B cell (primary cell): ENCODE measurements at regions not wholly inside any gene's neighbourhood (a gene's known extent, or its start where the extent isn't known, plus 50 kb on each side); places are given as distances from the start of the nearest gene placed in this dataset.

Source experiments
- ATAC-seq: fragments of 200-7000 bp; cut with Tn5 transposase; one replicate; pipeline ENCODE4 v1.10.0; 2021; ENCODE audit warnings: low read depth, mild to moderate bottlenecking, moderate number of reproducible peaks, moderate library complexity
- CTCF ChIA-PET: fragments of 350-600 bp; sonication (Branson Sonifier 250); formaldehyde crosslinking; loops from one replicate; lab custom pipeline; 2021; ENCODE audit warnings: antibody characterized with exemption, inconsistent platforms; lab: Charles Lee
- POLR2A ChIA-PET: fragments of 350-600 bp; sonication (Branson Sonifier 250); formaldehyde crosslinking; loops from one replicate; lab custom pipeline; 2021; ENCODE audit warnings: antibody characterized with exemption; lab: Charles Lee
- DNase-seq: peaks from one replicate; pipeline ENCODE4 v3.0.0; 2013
- H2AFZ ChIP-seq: 2 replicates; pipeline ENCODE4 v1.6.1; 2012; ENCODE audit warnings: mild to moderate bottlenecking, low read depth, low read length; ENCODE audit not compliant: insufficient read depth, poor library complexity, severe bottlenecking
- H3K27ac ChIP-seq, 2 donors: 1 replicate in 1 of 2; 2 replicates in 1 of 2; pipeline ENCODE4 v1.5.1; 2012 to 2013; ENCODE audit warnings: low read length in 2 of 2, mild to moderate bottlenecking in 2 of 2, moderate library complexity in 1 of 2
- H3K27me3 ChIP-seq, 4 experiments: fragments of 200-600 bp in 1 of 4; sonication (generic) in 1 of 4; replicated peaks in 1 of 4; 1 replicate in 2 of 4; 2 replicates in 2 of 4; pipeline versions ENCODE4 v1.6.1 to v1.7.0; 2013 to 2016; ENCODE audit warnings: low read length in 3 of 4, mild to moderate bottlenecking in 2 of 4, mixed read lengths in 1 of 4, moderate library complexity in 1 of 4; ENCODE audit not compliant: insufficient read depth in 4 of 4, control insufficient read depth in 3 of 4; ENCODE audit errors: control extremely low read depth in 1 of 4
- H3K36me3 ChIP-seq, 2 experiments: replicated peaks in 1 of 2; 1 replicate in 1 of 2; 2 replicates in 1 of 2; pipeline versions ENCODE4 v1.6.1 to v1.7.1; 2013; ENCODE audit warnings: low read length in 1 of 2; ENCODE audit not compliant: insufficient read depth in 2 of 2, control insufficient read depth in 1 of 2; ENCODE audit errors: control extremely low read depth in 1 of 2, extremely low read depth in 1 of 2
- H3K4me1 ChIP-seq, 2 donors: fragments of 200-600 bp in 1 of 2; sonication (generic) in 1 of 2; 1 replicate in 1 of 2; 2 replicates in 1 of 2; pipeline versions ENCODE4 v1.5.1 to v1.6.1; 2013 to 2017; ENCODE audit warnings: low read length in 2 of 2; ENCODE audit not compliant: control insufficient read depth in 2 of 2, insufficient read depth in 2 of 2
- H3K4me2 ChIP-seq: replicated peaks from 2 replicates; pipeline ENCODE3; 2012; ENCODE audit warnings: mild to moderate bottlenecking, low read depth, low read length; ENCODE audit not compliant: poor library complexity, severe bottlenecking
- H3K4me3 ChIP-seq, 5 experiments: fragments of 200-600 bp in 1 of 5; sonication (generic) in 1 of 5; 1 replicate in 3 of 5; 2 replicates in 2 of 5; pipeline versions ENCODE4 v1.5.1 to v1.7.0; 2011 to 2016; ENCODE audit warnings: low read length in 4 of 5, mild to moderate bottlenecking in 4 of 5, low read depth in 2 of 5, control low read depth in 1 of 5, moderate library complexity in 1 of 5; ENCODE audit not compliant: insufficient read depth in 1 of 5; ENCODE audit errors: control extremely low read depth in 1 of 5, extremely low read depth in 1 of 5
- H3K79me2 ChIP-seq: fragments of 200-600 bp; sonication (generic); one replicate; pipeline ENCODE4 v1.6.0; 2016; ENCODE audit warnings: low read length; ENCODE audit not compliant: control insufficient read depth, insufficient read depth
- H3K9ac ChIP-seq: fragments of 200-600 bp; sonication (generic); 2 replicates; pipeline ENCODE4 v1.6.1; 2017; ENCODE audit warnings: mild to moderate bottlenecking, low read length, moderate library complexity
- H3K9me3 ChIP-seq, 3 donors: one replicate each; pipeline versions ENCODE4 v1.6.1 to v1.7.1; 2013; ENCODE audit warnings: low read length in 2 of 3; ENCODE audit not compliant: control insufficient read depth in 2 of 3, insufficient read depth in 1 of 3; ENCODE audit errors: control extremely low read depth in 1 of 3
- H4K20me1 ChIP-seq: 2 replicates; pipeline ENCODE4 v1.6.0; 2012; ENCODE audit warnings: mild to moderate bottlenecking, low read length; ENCODE audit not compliant: insufficient read depth, control insufficient read depth, poor library complexity, severe bottlenecking
- H3K27ac Mint-ChIP-seq: one replicate; pipeline ENCODE4 v1.8.0; 2021; ENCODE audit warnings: mixed read lengths
- H3K27me3 Mint-ChIP-seq: one replicate; pipeline ENCODE4 v1.8.0; 2021; ENCODE audit warnings: mixed read lengths
- H3K4me1 Mint-ChIP-seq: one replicate; pipeline ENCODE4 v1.8.0; 2021; ENCODE audit warnings: mixed read lengths
- H3K4me3 Mint-ChIP-seq: one replicate; pipeline ENCODE4 v1.8.0; 2021; ENCODE audit warnings: mixed read lengths
- H3K9me3 Mint-ChIP-seq: one replicate; pipeline ENCODE4 v1.8.0; 2022; ENCODE audit warnings: mixed read lengths; ENCODE audit not compliant: insufficient read depth
- CTCF ChIP-seq: fragments of 200-600 bp; IDR thresholded peaks from one replicate; pipeline ENCODE4 v1.8.0; 2022; ENCODE audit warnings: antibody characterized with exemption, mild to moderate bottlenecking
- EZH2 ChIP-seq: IDR thresholded peaks from 2 replicates; pipeline ENCODE4 v1.6.1; 2012; ENCODE audit warnings: borderline replicate concordance, low read depth, mild to moderate bottlenecking, moderate library complexity, low read length; ENCODE audit not compliant: insufficient read depth, poor library complexity, severe bottlenecking
- WGBS: methylation state at CpG from one replicate; pipeline ENCODE4 v1.1.5; 2013; ENCODE audit warnings: missing lambda C conversion rate; ENCODE audit not compliant: insufficient coverage; 5-methylcytosine and 5-hydroxymethylcytosine counted together
- intact Hi-C: fragments of 100-400 bp; cut with micrococcal nuclease; formaldehyde crosslinking; loops from one replicate; pipeline ENCODE4 v1.10.0; 2022

- Mint-ChIP-seq H3K27me3 (no peaks in the 10 kb centered on the region), H3K4me1 (no peaks in the 10 kb centered on the region), H3K4me3 (no peak overlapping the region), H3K27ac (no peak overlapping the region), H3K9me3 (no peaks in the 10 kb centered on the region)
- DNase-seq = no peak
- H3K36me3 ChIP-seq = no peaks in the 10 kb centered on the region
- H2AFZ ChIP-seq = no peak overlapping the region
- no peaks in the 10 kb centered on the region for H3K79me2 ChIP-seq
- H3K4me2 ChIP-seq = no peak overlapping the region
- H3K27me3 ChIP-seq = no peaks in the 10 kb centered on the region
- H3K4me1 ChIP-seq = no peaks in the 10 kb centered on the region
- no peaks in the 10 kb centered on the region for H3K9me3 ChIP-seq
- no peak overlapping the region for H3K4me3 ChIP-seq
- ATAC-seq = no peak
- intact Hi-C loops = no loop called here
- WGBS = 100% methylated on average over 2 of the region's 2 CpGs
- H4K20me1 ChIP-seq = no peaks in the 10 kb centered on the region
- ChIA-PET CTCF (no interaction called here), POLR2A (no interaction called here)
- TF ChIP-seq CTCF (no peak), EZH2 (no peak)
- no peak overlapping the region for H3K9ac ChIP-seq
- H3K27ac ChIP-seq = no peak overlapping the region
These were observed 333.5 kb upstream of the MAN1A1 start for GRCh38 chr6:119683031-119683430.

- no peaks in the 10 kb centered on the region for H3K9me3 Mint-ChIP-seq
- no peak overlapping the region for H3K27ac Mint-ChIP-seq
- H3K9me3 ChIP-seq = no peaks in the 10 kb centered on the region
- 89% methylated on average over 1 of the region's 3 CpGs for WGBS
- H3K27me3 Mint-ChIP-seq = no peaks in the 10 kb centered on the region
- no peak for TF ChIP-seq EZH2
- TF ChIP-seq CTCF = no peak
- H2AFZ ChIP-seq = no peak overlapping the region
- ChIA-PET POLR2A (no interaction called here), CTCF (no interaction called here)
- no peaks in the 10 kb centered on the region for H4K20me1 ChIP-seq
- H3K36me3 ChIP-seq = no peaks in the 10 kb centered on the region
- H3K4me2 ChIP-seq = no peak overlapping the region
- no peak for DNase-seq
- ATAC-seq = no peak
- H3K4me1 ChIP-seq = no peaks in the 10 kb centered on the region
- H3K27ac ChIP-seq = no peak overlapping the region
- no peak overlapping the region for H3K4me3 ChIP-seq
- no peaks in the 10 kb centered on the region for H3K79me2 ChIP-seq
- no peaks in the 10 kb centered on the region for H3K4me1 Mint-ChIP-seq
- no peaks in the 10 kb centered on the region for H3K27me3 ChIP-seq
- H3K4me3 Mint-ChIP-seq = no peak overlapping the region
- H3K9ac ChIP-seq = no peak overlapping the region
- intact Hi-C loops = no loop called here
These were observed 329.4 kb upstream of the MAN1A1 start for GRCh38 chr6:119678961-119679360.
